ENCODE measurements at regions not wholly inside any gene's neighbourhood (a gene's known extent, or its start where the extent isn't known, plus 50 kb on each side); places are given as distances from the start of the nearest gene placed in this dataset.

GRCh38 chr7:115088893-115089292 is 167.0 kb downstream of the MDFIC start:
- H3K27me3 ChIP-seq (ENCODE audit: insufficient read depth, low read depth) = no peaks in the 10 kb centered on the region
- H3K4me2 ChIP-seq = no peak overlapping the region
- POLR2A ChIA-PET (ENCODE audit: unreplicated experiment) = interaction anchor here (0.6 to 0.8 kb wide), 2 partner anchors 36 to 143 kb away, joined by 4 to 6 read pairs; no protein-coding TSS in a partner anchor
- H3K9me2 ChIP-seq (ENCODE audit: insufficient read depth) = no peaks in the 10 kb centered on the region
- no TSS peak for BruUV-seq (replicated peaks)
- DNase-seq = no peak
- no peaks in the 10 kb centered on the region for H4K20me1 ChIP-seq (ENCODE audit: insufficient read depth)
- peaks cover 5% of the 10 kb centered on the region; the same call in 1 of the 2 replicates for H3F3A ChIP-seq (ENCODE audit: insufficient read depth, low read depth)
- no peak overlapping the region for H2AFZ ChIP-seq
- TF ChIP-seq EZH2 (IDR thresholded peaks at IDR 0.05; ENCODE audit: low read depth) (no peak), CTCF (conservative IDR thresholded peaks at IDR 0.05) (no peak)
- CTCF ChIA-PET = no interaction called here
- H3K4me1 ChIP-seq (replicated peaks; ENCODE audit: insufficient read depth) = peaks cover 28% of the 10 kb centered on the region
- H3K27ac ChIP-seq = no peak overlapping the region
- H3K4me3 ChIP-seq = no peak overlapping the region
- H3K36me3 ChIP-seq (ENCODE audit: low read depth) = no peaks in the 10 kb centered on the region
- intact Hi-C loops (cut with micrococcal nuclease; ENCODE audit: unreplicated experiment) = loop anchor here (5.0 to 10.0 kb wide), 5 partner anchors 38 to 1004 kb away; no protein-coding TSS in a partner anchor
- H3K79me2 ChIP-seq (ENCODE audit: low read depth) = no peaks in the 10 kb centered on the region
- H3K9me3 ChIP-seq (ENCODE audit: insufficient read depth, low read depth) = no peaks in the 10 kb centered on the region; the same call in 1 of the 2 replicates

- H3K4me2 ChIP-seq = peak overlapping the region; percentile 56
- H4K20me1 ChIP-seq (ENCODE audit: insufficient read depth) = no peaks in the 10 kb centered on the region
- H3K27me3 ChIP-seq (ENCODE audit: insufficient read depth, low read depth) = no peaks in the 10 kb centered on the region
- H3F3A ChIP-seq (ENCODE audit: insufficient read depth, low read depth) = peaks cover 5% of the 10 kb centered on the region; the same call in 1 of the 2 replicates
- H3K4me1 ChIP-seq (replicated peaks; ENCODE audit: insufficient read depth) = peaks cover 28% of the 10 kb centered on the region
- no TSS peak for BruUV-seq (replicated peaks)
- H3K36me3 ChIP-seq (ENCODE audit: low read depth) = no peaks in the 10 kb centered on the region
- no peaks in the 10 kb centered on the region for H3K9me2 ChIP-seq (ENCODE audit: insufficient read depth)
- H2AFZ ChIP-seq = no peak overlapping the region
- TF ChIP-seq CTCF (conservative IDR thresholded peaks at IDR 0.05) (no peak), EZH2 (IDR thresholded peaks at IDR 0.05; ENCODE audit: low read depth) (no peak)
- intact Hi-C loops (cut with micrococcal nuclease; ENCODE audit: unreplicated experiment) = loop anchor here (1.0 to 10.0 kb wide), 6 partner anchors 40 to 1003 kb away; no protein-coding TSS in a partner anchor
- H3K9me3 ChIP-seq (ENCODE audit: insufficient read depth, low read depth) = no peaks in the 10 kb centered on the region; the same call in 1 of the 2 replicates
- H3K4me3 ChIP-seq = 0 out of 2 replicates have a peak overlapping the region, but pooled peaks have one; percentile 10
- POLR2A ChIA-PET (ENCODE audit: unreplicated experiment) = interaction anchor here (0.6 to 0.8 kb wide), 4 partner anchors 8 to 1358 kb away, joined by 4 to 6 read pairs (median 6); no protein-coding TSS in a partner anchor
- H3K27ac ChIP-seq = peak overlapping the region; percentile 49
- H3K79me2 ChIP-seq (ENCODE audit: low read depth) = no peaks in the 10 kb centered on the region
- CTCF ChIA-PET = no interaction called here
- peak; percentile 51 to 63 for DNase-seq
Observed at GRCh38 chr7:115087437-115087836, 165.5 kb downstream of the MDFIC start.

GRCh38 chr7:115086146-115086841 is 164.4 kb downstream of the MDFIC start:
- DNase-seq = no peak
- CTCF ChIA-PET = no interaction called here
- no TSS peak for BruUV-seq (replicated peaks)
- Histone ChIP-seq H3K79me2 (ENCODE audit: low read depth) (no peaks in the 10 kb centered on the region), H3K27me3 (ENCODE audit: insufficient read depth, low read depth) (no peaks in the 10 kb centered on the region), H3K4me2 (no peak overlapping the region), H3K27ac (no peak overlapping the region), H3K4me1 (replicated peaks; ENCODE audit: insufficient read depth) (peaks cover 28% of the 10 kb centered on the region), H2AFZ (peak overlapping the region; percentile 19; the same call in 1 of the 2 replicates), H3K36me3 (ENCODE audit: low read depth) (no peaks in the 10 kb centered on the region), H3F3A (ENCODE audit: insufficient read depth, low read depth) (peaks cover 5% of the 10 kb centered on the region; the same call in 1 of the 2 replicates), H4K20me1 (ENCODE audit: insufficient read depth) (no peaks in the 10 kb centered on the region), H3K4me3 (no peak overlapping the region), H3K9me2 (ENCODE audit: insufficient read depth) (no peaks in the 10 kb centered on the region), H3K9me3 (ENCODE audit: insufficient read depth, low read depth) (no peaks in the 10 kb centered on the region; the same call in 1 of the 2 replicates)
- POLR2A ChIA-PET (ENCODE audit: unreplicated experiment) = interaction anchor here (0.5 kb wide), 1 partner anchor 1172 kb away, joined by 3 read pairs; no protein-coding TSS in a partner anchor
- TF ChIP-seq EZH2 (IDR thresholded peaks at IDR 0.05; ENCODE audit: low read depth) (no peak), CTCF (conservative IDR thresholded peaks at IDR 0.05) (no peak)
- intact Hi-C loops (cut with micrococcal nuclease; ENCODE audit: unreplicated experiment) = loop anchor here (5.0 to 10.0 kb wide), 5 partner anchors 41 to 1001 kb away; no protein-coding TSS in a partner anchor

Measured in PC-9 (cell line).